ENCODE measurements at regions not wholly inside any gene's neighbourhood (a gene's known extent, or its start where the extent isn't known, plus 50 kb on each side); places are given as distances from the start of the nearest gene placed in this dataset.

GRCh38 chr12:14187966-14188365 lies 177.5 kb upstream of the ATF7IP start:
- no peak for TF ChIP-seq CTCF (IDR thresholded peaks at IDR 0.05; ENCODE audit: insufficient read depth, low read length)
- TF ChIP-seq REST (IDR thresholded peaks at IDR 0.05; ENCODE audit: insufficient replicate concordance, low read depth), result no peak
- no peak for TF ChIP-seq GABPA (IDR thresholded peaks at IDR 0.05; ENCODE audit: low read depth)
